ENCODE measurements at regions not wholly inside any gene's neighbourhood (a gene's known extent, or its start where the extent isn't known, plus 50 kb on each side); places are given as distances from the start of the nearest gene placed in this dataset.

DNA sequence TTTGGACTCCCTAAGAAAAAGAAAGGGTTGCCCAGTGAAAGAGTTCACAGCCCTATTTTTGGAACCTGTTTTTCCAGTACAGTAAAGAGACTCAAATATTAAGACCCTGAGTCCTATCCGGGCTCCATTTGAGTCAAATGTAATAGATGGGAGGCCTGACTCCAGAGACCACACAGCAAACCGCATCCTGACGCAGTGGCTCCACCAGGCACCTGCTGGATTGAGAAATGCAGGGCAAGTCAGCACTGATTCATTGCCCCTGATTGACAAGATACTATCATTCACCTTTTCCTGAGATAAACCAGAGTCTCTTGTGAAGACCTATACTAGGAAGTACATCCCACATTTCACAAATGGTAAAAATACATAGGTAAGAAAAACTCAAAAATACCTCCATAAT lies 715.7 kb upstream of the SOX9 start:
- H3K4me3 Mint-ChIP-seq, result no peak overlapping the region
- H3K9me3 Mint-ChIP-seq, result peaks cover 6% of the 10 kb centered on the region
- H3K27me3 Mint-ChIP-seq, result no peaks in the 10 kb centered on the region
- ATAC-seq (no peak), DNase-seq (no peak)
- TF ChIP-seq, protein P1, sequence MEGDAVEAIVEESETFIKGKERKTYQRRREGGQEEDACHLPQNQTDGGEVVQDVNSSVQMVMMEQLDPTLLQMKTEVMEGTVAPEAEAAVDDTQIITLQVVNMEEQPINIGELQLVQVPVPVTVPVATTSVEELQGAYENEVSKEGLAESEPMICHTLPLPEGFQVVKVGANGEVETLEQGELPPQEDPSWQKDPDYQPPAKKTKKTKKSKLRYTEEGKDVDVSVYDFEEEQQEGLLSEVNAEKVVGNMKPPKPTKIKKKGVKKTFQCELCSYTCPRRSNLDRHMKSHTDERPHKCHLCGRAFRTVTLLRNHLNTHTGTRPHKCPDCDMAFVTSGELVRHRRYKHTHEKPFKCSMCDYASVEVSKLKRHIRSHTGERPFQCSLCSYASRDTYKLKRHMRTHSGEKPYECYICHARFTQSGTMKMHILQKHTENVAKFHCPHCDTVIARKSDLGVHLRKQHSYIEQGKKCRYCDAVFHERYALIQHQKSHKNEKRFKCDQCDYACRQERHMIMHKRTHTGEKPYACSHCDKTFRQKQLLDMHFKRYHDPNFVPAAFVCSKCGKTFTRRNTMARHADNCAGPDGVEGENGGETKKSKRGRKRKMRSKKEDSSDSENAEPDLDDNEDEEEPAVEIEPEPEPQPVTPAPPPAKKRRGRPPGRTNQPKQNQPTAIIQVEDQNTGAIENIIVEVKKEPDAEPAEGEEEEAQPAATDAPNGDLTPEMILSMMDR (IDR thresholded peaks at IDR 0.05), result no peak
- ChIA-PET CTCF (no interaction called here), POLR2A (no interaction called here)
- intact Hi-C loops (cut with micrococcal nuclease), result no loop called here
- no peaks in the 10 kb centered on the region for H3K4me1 Mint-ChIP-seq (ENCODE audit: low read depth)
- no peaks in the 10 kb centered on the region for H3K36me3 Mint-ChIP-seq (ENCODE audit: low read depth)
- H3K27ac Mint-ChIP-seq, result no peak overlapping the region

DNA sequence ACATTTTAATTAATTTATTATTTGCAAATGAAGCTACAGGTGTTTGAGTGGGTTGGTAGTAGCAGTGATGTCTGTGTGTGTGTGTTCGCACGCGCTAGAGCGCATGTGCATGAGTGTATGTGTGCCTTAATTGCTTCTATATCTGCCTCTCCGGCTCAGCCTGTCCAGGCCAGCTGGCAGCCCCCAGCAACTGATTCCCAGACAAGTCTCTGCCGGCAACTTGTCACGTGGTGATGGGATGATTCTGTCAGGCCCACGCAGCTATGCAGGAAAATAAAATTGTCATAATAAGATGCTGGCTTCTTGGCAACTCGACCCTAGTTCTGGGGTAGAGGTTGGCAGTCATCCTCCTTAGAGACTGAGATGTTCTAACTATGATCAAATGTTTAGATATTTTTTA lies 712.8 kb upstream of the SOX9 start:
- Mint-ChIP-seq H3K27me3 (no peaks in the 10 kb centered on the region), H3K4me1 (ENCODE audit: low read depth) (no peaks in the 10 kb centered on the region), H3K9me3 (peaks cover 4% of the 10 kb centered on the region), H3K4me3 (no peak overlapping the region), H3K36me3 (ENCODE audit: low read depth) (no peaks in the 10 kb centered on the region), H3K27ac (no peak overlapping the region)
- CTCF ChIA-PET, result no interaction called here
- TF ChIP-seq, protein P1 (IDR thresholded peaks at IDR 0.05), result no peak
- intact Hi-C loops (cut with micrococcal nuclease), result no loop called here
- DNase-seq, result no peak
- ATAC-seq, result no peak
- POLR2A ChIA-PET, result no interaction called here

DNA sequence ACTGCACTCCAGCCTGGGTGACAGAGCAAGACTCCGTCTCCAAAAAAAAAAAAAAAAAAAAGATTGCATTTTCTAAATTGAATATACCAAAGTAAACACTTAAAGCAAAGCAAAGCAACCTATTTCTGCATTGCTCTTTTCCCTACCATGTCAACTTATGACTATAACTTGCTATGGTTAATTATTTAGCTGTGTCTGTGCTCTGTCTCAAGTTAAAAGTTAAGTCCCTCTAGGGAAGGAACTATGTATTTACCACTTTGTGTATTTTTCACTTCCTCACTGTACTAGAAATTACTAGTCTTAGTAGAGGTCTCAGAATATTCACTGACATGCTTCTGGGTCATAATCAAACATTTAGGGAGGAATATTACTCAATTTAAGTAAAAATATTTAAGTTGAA lies 711.7 kb upstream of the SOX9 start:
- no peak for ATAC-seq
- DNase-seq, result no peak
- intact Hi-C loops (cut with micrococcal nuclease), result no loop called here
- no peaks in the 10 kb centered on the region for H3K4me1 Mint-ChIP-seq (ENCODE audit: low read depth)
- no peak overlapping the region for H3K27ac Mint-ChIP-seq
- H3K36me3 Mint-ChIP-seq (ENCODE audit: low read depth), result no peaks in the 10 kb centered on the region
- H3K4me3 Mint-ChIP-seq, result no peak overlapping the region
- ChIA-PET CTCF (no interaction called here), POLR2A (no interaction called here)
- TF ChIP-seq, protein P1 (IDR thresholded peaks at IDR 0.05), result no peak
- no peaks in the 10 kb centered on the region for H3K27me3 Mint-ChIP-seq
- H3K9me3 Mint-ChIP-seq, result peaks cover 4% of the 10 kb centered on the region

DNA sequence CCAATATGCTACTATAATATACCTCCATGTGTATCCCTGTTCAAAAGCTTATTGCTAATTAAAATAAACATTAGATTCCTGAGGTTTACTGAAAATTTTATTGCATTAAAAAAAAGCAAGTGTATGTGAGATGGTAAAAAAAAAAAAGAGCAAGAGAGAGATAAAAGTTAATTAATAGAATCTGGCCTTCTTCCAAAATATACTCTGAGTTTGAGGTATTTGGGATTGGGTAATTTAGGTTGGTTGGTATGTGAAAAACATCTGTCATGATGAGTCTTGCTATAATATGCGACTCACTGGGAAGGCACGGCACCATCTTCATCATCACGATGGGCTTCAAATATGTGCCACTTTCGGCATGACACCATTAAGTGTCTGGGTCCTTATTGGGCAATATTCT lies 711.1 kb upstream of the SOX9 start:
- POLR2A ChIA-PET, result no interaction called here
- CTCF ChIA-PET, result no interaction called here
- H3K27me3 Mint-ChIP-seq, result no peaks in the 10 kb centered on the region
- no peak overlapping the region for H3K27ac Mint-ChIP-seq
- H3K4me3 Mint-ChIP-seq, result no peak overlapping the region
- no peaks in the 10 kb centered on the region for H3K36me3 Mint-ChIP-seq (ENCODE audit: low read depth)
- H3K9me3 Mint-ChIP-seq, result peaks cover 4% of the 10 kb centered on the region
- H3K4me1 Mint-ChIP-seq (ENCODE audit: low read depth), result no peaks in the 10 kb centered on the region
- TF ChIP-seq, protein P1 (IDR thresholded peaks at IDR 0.05), result no peak
- DNase-seq (no peak), ATAC-seq (no peak)
- intact Hi-C loops (cut with micrococcal nuclease), result no loop called here

DNA sequence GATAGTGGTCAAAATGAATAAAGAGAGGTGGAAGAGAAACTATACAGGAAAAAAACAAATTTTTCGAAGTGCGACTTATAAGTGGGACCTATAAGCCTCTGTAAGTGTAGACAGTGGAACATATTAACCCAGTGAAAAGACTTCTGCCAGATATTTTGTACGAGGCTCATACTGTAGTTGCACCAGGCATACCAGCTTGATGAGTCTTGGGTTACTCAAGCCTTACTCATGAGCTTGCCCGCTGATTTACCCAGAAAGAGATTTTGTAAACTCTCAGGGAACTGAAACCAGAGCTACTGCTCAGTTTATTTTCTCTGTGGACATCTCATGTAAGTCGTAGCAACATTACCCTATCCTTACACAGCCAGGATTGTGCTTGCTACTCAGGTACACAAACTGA lies 708.0 kb upstream of the SOX9 start:
- Mint-ChIP-seq H3K27me3 (no peaks in the 10 kb centered on the region), H3K9me3 (peaks cover 4% of the 10 kb centered on the region), H3K36me3 (ENCODE audit: low read depth) (no peaks in the 10 kb centered on the region), H3K4me3 (no peak overlapping the region), H3K4me1 (ENCODE audit: low read depth) (no peaks in the 10 kb centered on the region), H3K27ac (no peak overlapping the region)
- ChIA-PET POLR2A (no interaction called here), CTCF (no interaction called here)
- DNase-seq (no peak), ATAC-seq (no peak)
- intact Hi-C loops (cut with micrococcal nuclease), result no loop called here
- TF ChIP-seq, protein P1 (IDR thresholded peaks at IDR 0.05), result no peak

Data from activated CD8-positive, alpha-beta T cell treated with anti-CD3 and anti-CD28 coated beads for 36 hours (primary cell).